DND-41 (cell line): ENCODE measurements at regions not wholly inside any gene's neighbourhood (a gene's known extent, or its start where the extent isn't known, plus 50 kb on each side); places are given as distances from the start of the nearest gene placed in this dataset.

ENCODE experiments used
- EZH2 ChIP-seq: IDR thresholded peaks from 3 replicates; pipeline ENCODE4 v1.6.1; 2012; ENCODE audit warnings: borderline replicate concordance, low read depth, mild to moderate bottlenecking, moderate library complexity, low read length, inconsistent platforms; ENCODE audit not compliant: severe bottlenecking
- TF ChIP-seq, protein P1 (sequence below): IDR thresholded peaks from 2 replicates; pipeline ENCODE4 v1.5.1; 2012; ENCODE audit warnings: borderline replicate concordance, low read length, moderate library complexity, mild to moderate bottlenecking; ENCODE audit not compliant: poor library complexity, severe bottlenecking; ENCODE audit errors: extremely low read depth

DNA sequence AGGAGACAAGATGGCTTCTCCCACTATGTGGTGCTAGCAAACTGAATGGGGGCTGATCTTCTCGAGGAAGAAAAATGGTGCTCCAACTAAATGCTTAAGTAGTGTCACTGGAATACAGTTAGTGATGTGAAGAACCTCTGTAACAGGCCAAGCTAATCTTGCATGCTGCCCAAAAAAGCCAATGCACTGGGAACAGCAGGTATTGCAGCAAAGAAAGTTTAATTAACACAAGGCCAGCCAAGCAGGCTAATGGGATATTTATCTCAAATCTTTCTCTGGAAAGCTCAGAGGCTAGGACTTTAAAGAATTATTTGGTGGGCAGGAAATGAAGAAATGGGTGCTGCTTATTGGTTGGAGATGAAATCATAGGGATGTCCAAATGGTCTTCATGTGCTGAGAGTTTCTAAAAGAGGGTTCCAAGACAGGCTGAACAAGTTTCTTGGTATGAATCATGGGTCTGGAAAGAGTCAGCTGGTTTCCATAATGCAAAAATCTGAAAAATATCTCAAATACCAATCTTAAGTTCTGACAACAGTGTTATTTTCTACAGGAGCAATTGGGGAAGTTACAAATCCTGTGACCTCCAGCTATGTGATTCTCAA lies 1550.5 kb downstream of the SLITRK5 start:
- TF ChIP-seq EZH2 = no peak
- TF ChIP-seq, protein P1, sequence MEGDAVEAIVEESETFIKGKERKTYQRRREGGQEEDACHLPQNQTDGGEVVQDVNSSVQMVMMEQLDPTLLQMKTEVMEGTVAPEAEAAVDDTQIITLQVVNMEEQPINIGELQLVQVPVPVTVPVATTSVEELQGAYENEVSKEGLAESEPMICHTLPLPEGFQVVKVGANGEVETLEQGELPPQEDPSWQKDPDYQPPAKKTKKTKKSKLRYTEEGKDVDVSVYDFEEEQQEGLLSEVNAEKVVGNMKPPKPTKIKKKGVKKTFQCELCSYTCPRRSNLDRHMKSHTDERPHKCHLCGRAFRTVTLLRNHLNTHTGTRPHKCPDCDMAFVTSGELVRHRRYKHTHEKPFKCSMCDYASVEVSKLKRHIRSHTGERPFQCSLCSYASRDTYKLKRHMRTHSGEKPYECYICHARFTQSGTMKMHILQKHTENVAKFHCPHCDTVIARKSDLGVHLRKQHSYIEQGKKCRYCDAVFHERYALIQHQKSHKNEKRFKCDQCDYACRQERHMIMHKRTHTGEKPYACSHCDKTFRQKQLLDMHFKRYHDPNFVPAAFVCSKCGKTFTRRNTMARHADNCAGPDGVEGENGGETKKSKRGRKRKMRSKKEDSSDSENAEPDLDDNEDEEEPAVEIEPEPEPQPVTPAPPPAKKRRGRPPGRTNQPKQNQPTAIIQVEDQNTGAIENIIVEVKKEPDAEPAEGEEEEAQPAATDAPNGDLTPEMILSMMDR = no peak
